IMR-90 (cell line): ENCODE measurements at regions not wholly inside any gene's neighbourhood (a gene's known extent, or its start where the extent isn't known, plus 50 kb on each side); places are given as distances from the start of the nearest gene placed in this dataset.

ENCODE experiments used
- ATAC-seq: fragments of 200-7000 bp; cut with Tn5 transposase; 2 replicates; pipeline ENCODE4 v1.9.1; 2020; ENCODE audit warnings: low read depth, mild to moderate bottlenecking, moderate library complexity
- BruUV-seq: library from RNA; stranded (reverse); fragments of 400-500 nt; replicated peaks from 2 replicates; lab custom pipeline; 2021; lab: Mats Ljungman, UMichigan
- CTCF ChIA-PET: fragments of 300-600 bp; formaldehyde crosslinking; extraction: SDS; loops from one replicate; lab custom pipeline; 2021; ENCODE audit warnings: antibody characterized with exemption; lab: Yijun Ruan, JAX
- POLR2A ChIA-PET: fragments of 300-600 bp; sonication (Branson Sonifier 250); formaldehyde crosslinking; loops from one replicate; lab custom pipeline; 2022; ENCODE audit warnings: antibody characterized with exemption; ENCODE audit not compliant: unreplicated experiment; lab: Charles Lee
- DNase-seq: peaks from one replicate; pipeline ENCODE4 v3.0.0; 2013
- H2AFZ ChIP-seq: replicated peaks from 2 replicates; pipeline ENCODE3; 2013; ENCODE audit warnings: low read length, mild to moderate bottlenecking; ENCODE audit not compliant: poor library complexity
- H2AK5ac ChIP-seq: 2 replicates; pipeline ENCODE4 v1.6.1; 2013; ENCODE audit warnings: low read depth, low read length, inconsistent platforms
- H2AK9ac ChIP-seq: replicated peaks from 2 replicates; pipeline ENCODE3; 2013; ENCODE audit warnings: mild to moderate bottlenecking, low read depth, low read length, moderate library complexity; ENCODE audit not compliant: poor library complexity
- H2BK120ac ChIP-seq: 2 replicates; pipeline ENCODE4 v1.6.1; 2013; ENCODE audit warnings: low read depth, low read length, inconsistent platforms
- H2BK15ac ChIP-seq: 3 replicates; pipeline ENCODE4 v1.6.1; 2013; ENCODE audit warnings: low read depth, low read length, inconsistent platforms
- H2BK20ac ChIP-seq: 2 replicates; pipeline ENCODE4 v1.6.1; 2013; ENCODE audit warnings: low read depth, mild to moderate bottlenecking, inconsistent platforms, low read length, moderate library complexity
- H2BK5ac ChIP-seq: 2 replicates; pipeline ENCODE4 v1.6.1; 2013; ENCODE audit warnings: mild to moderate bottlenecking, low read depth, low read length, inconsistent platforms; ENCODE audit not compliant: poor library complexity, severe bottlenecking
- H3K14ac ChIP-seq: replicated peaks from 2 replicates; pipeline ENCODE4 v1.6.1; 2013; ENCODE audit warnings: low read depth, low read length, inconsistent platforms
- H3K18ac ChIP-seq: 2 replicates; pipeline ENCODE4 v1.6.1; 2013; ENCODE audit warnings: low read depth, low read length, control low read depth
- H3K23ac ChIP-seq: 2 replicates; pipeline ENCODE4 v1.6.1; 2013; ENCODE audit warnings: low read depth, low read length, inconsistent platforms
- H3K27ac ChIP-seq: 2 replicates; pipeline ENCODE4 v1.5.1; 2013; ENCODE audit warnings: mild to moderate bottlenecking, control low read depth, low read length; ENCODE audit not compliant: insufficient read depth
- H3K27me3 ChIP-seq: 2 replicates; pipeline ENCODE4 v1.6.1; 2013; ENCODE audit warnings: low read length; ENCODE audit not compliant: control insufficient read depth, insufficient read depth
- H3K36me3 ChIP-seq: 2 replicates; pipeline ENCODE4 v1.6.1; 2013; ENCODE audit warnings: low read length, mixed read lengths; ENCODE audit not compliant: control insufficient read depth, insufficient read depth
- H3K4ac ChIP-seq: 2 replicates; pipeline ENCODE4 v1.6.1; 2013; ENCODE audit warnings: low read depth, low read length, inconsistent platforms
- H3K4me1 ChIP-seq: 2 replicates; pipeline ENCODE4 v1.6.1; 2013; ENCODE audit warnings: low read length, mixed read lengths; ENCODE audit not compliant: control insufficient read depth, insufficient read depth
- H3K4me2 ChIP-seq: 2 replicates; pipeline ENCODE4 v1.6.1; 2013; ENCODE audit warnings: low read depth, mild to moderate bottlenecking, control low read depth, low read length, moderate library complexity
- H3K4me3 ChIP-seq: 2 replicates; pipeline ENCODE4 v1.5.1; 2013; ENCODE audit warnings: low read depth, mild to moderate bottlenecking, control low read depth, low read length, moderate library complexity; ENCODE audit not compliant: insufficient read depth
- H3K56ac ChIP-seq: 2 replicates; pipeline ENCODE4 v1.6.1; 2013; ENCODE audit warnings: low read length, inconsistent platforms; ENCODE audit not compliant: insufficient read depth; ENCODE audit errors: extremely low read depth
- H3K79me1 ChIP-seq, 2 experiments: 2 replicates each; pipeline ENCODE4 v1.6.1; 2013; ENCODE audit warnings: low read length in 2 of 2, inconsistent platforms in 1 of 2, low read depth in 1 of 2
- H3K9ac ChIP-seq: 2 replicates; pipeline ENCODE4 v1.6.1; 2013; ENCODE audit warnings: low read depth, low read length, control low read depth
- H3K9me1 ChIP-seq: 2 replicates; pipeline ENCODE4 v1.6.1; 2013; ENCODE audit warnings: low read length, inconsistent platforms; ENCODE audit not compliant: insufficient read depth
- H3K9me3 ChIP-seq: 2 replicates; pipeline ENCODE4 v1.6.1; 2013; ENCODE audit warnings: low read length; ENCODE audit not compliant: control insufficient read depth, insufficient read depth
- H4K20me1 ChIP-seq: 2 replicates; pipeline ENCODE4 v1.6.1; 2013; ENCODE audit warnings: low read length, inconsistent platforms; ENCODE audit not compliant: insufficient read depth
- H4K5ac ChIP-seq: 2 replicates; pipeline ENCODE4 v1.6.1; 2013; ENCODE audit warnings: mild to moderate bottlenecking, low read depth, low read length, control low read depth
- H4K8ac ChIP-seq, 2 experiments: 2 replicates each; pipeline ENCODE4 v1.6.1; 2013; ENCODE audit warnings: low read depth in 2 of 2, low read length in 2 of 2, control low read depth in 1 of 2, inconsistent platforms in 1 of 2
- H4K91ac ChIP-seq: 2 replicates; pipeline ENCODE4 v1.6.1; 2013; ENCODE audit warnings: low read depth, low read length, inconsistent platforms; ENCODE audit not compliant: insufficient read depth
- BHLHE40 ChIP-seq: fragments of 150-350 bp; IDR thresholded peaks from 2 replicates; pipeline ENCODE4 v1.6.1; 2016; ENCODE audit warnings: mild to moderate bottlenecking, low read depth, low read length
- CEBPB ChIP-seq: IDR thresholded peaks from 2 replicates; pipeline ENCODE4 v1.6.1; 2012; ENCODE audit warnings: low read depth, low read length, improper control_type of control experiment
- CHD1 ChIP-seq: IDR thresholded peaks from 2 replicates; pipeline ENCODE4 v1.6.1; 2012; ENCODE audit warnings: low read depth, low read length, improper control_type of control experiment
- CTCF ChIP-seq: conservative IDR thresholded peaks from 2 replicates; pipeline ENCODE4 v1.5.1; 2012; ENCODE audit warnings: mild to moderate bottlenecking, low read depth, low read length, improper control_type of control experiment
- FOS ChIP-seq: fragments of 150-350 bp; IDR thresholded peaks from 2 replicates; pipeline ENCODE4 v1.6.1; 2016; ENCODE audit warnings: low read depth, low read length
- MAFK ChIP-seq: IDR thresholded peaks from 2 replicates; pipeline ENCODE4 v1.6.1; 2012; ENCODE audit warnings: low read depth, low read length, improper control_type of control experiment
- MAZ ChIP-seq: IDR thresholded peaks from 2 replicates; pipeline ENCODE4 v1.6.1; 2012; ENCODE audit warnings: low read depth, mild to moderate bottlenecking, low read length, improper control_type of control experiment, moderate library complexity, borderline replicate concordance
- MXI1 ChIP-seq: IDR thresholded peaks from 2 replicates; pipeline ENCODE4 v1.6.1; 2012; ENCODE audit warnings: low read depth, mild to moderate bottlenecking, low read length, moderate library complexity, borderline replicate concordance
- NFE2L2 ChIP-seq: fragments of 150-350 bp; IDR thresholded peaks from 2 replicates; pipeline ENCODE4 v1.6.1; 2016; ENCODE audit warnings: low read depth, mild to moderate bottlenecking, low read length
- POLR2A ChIP-seq: IDR thresholded peaks from 2 replicates; pipeline ENCODE4 v1.6.1; 2012; ENCODE audit warnings: mild to moderate bottlenecking, low read depth, low read length
- RAD21 ChIP-seq: IDR thresholded peaks from 2 replicates; pipeline ENCODE4 v1.6.1; 2012; ENCODE audit warnings: low read length, improper control_type of control experiment
- RCOR1 ChIP-seq: IDR thresholded peaks from 2 replicates; pipeline ENCODE4 v1.6.1; 2012; ENCODE audit warnings: mild to moderate bottlenecking, low read length, improper control_type of control experiment; ENCODE audit not compliant: insufficient replicate concordance
- RFX5 ChIP-seq: IDR thresholded peaks from 2 replicates; pipeline ENCODE4 v1.8.0; 2012; ENCODE audit warnings: low read depth, mild to moderate bottlenecking, low read length, moderate library complexity
- SMC3 ChIP-seq: fragments of 150-350 bp; IDR thresholded peaks from 2 replicates; pipeline ENCODE4 v1.6.1; 2016; ENCODE audit warnings: low read depth, mild to moderate bottlenecking, antibody characterized with exemption, low read length, moderate library complexity
- whole genome bisulfite sequencing, 2 experiments: methylation state at CpG; one replicate each; pipeline versions ENCODE4 v1.1.5 to v1.1.7; 2013; ENCODE audit warnings: missing lambda C conversion rate in 2 of 2; ENCODE audit not compliant: insufficient read length in 1 of 2; ENCODE audit errors: extremely low coverage in 2 of 2; 5-methylcytosine and 5-hydroxymethylcytosine counted together
- dilution Hi-C: fragments of 300-500 bp; cut with HindIII; formaldehyde crosslinking; loops from one replicate; pipeline ENCODE4 v1.14.3; 2018; ENCODE audit warnings: low sequenced_read_pairs; ENCODE audit not compliant: unreplicated experiment
- in situ Hi-C: fragments of 300-500 bp; cut with MboI; formaldehyde crosslinking; loops from 3 replicates; pipeline ENCODE4 v1.14.3; 2019; ENCODE audit warnings: low sequenced_read_pairs, inconsistent platforms, mixed read lengths
- intact Hi-C: fragments of 100-400 bp; cut with micrococcal nuclease; formaldehyde crosslinking; loops from 2 replicates; pipeline ENCODE4 v1.10.0; 2022
- TF ChIP-seq, protein P1 (sequence below): fragments of 150-350 bp; IDR thresholded peaks from 2 replicates; pipeline ENCODE4 v1.6.1; 2017; ENCODE audit warnings: mild to moderate bottlenecking, antibody characterized with exemption, low read length, low read depth
- TF ChIP-seq, protein P2 (sequence below): fragments of 150-350 bp; IDR thresholded peaks from 2 replicates; pipeline ENCODE4 v1.6.1; 2016; ENCODE audit warnings: low read depth, mild to moderate bottlenecking, low read length, moderate library complexity, borderline replicate concordance

DNA sequence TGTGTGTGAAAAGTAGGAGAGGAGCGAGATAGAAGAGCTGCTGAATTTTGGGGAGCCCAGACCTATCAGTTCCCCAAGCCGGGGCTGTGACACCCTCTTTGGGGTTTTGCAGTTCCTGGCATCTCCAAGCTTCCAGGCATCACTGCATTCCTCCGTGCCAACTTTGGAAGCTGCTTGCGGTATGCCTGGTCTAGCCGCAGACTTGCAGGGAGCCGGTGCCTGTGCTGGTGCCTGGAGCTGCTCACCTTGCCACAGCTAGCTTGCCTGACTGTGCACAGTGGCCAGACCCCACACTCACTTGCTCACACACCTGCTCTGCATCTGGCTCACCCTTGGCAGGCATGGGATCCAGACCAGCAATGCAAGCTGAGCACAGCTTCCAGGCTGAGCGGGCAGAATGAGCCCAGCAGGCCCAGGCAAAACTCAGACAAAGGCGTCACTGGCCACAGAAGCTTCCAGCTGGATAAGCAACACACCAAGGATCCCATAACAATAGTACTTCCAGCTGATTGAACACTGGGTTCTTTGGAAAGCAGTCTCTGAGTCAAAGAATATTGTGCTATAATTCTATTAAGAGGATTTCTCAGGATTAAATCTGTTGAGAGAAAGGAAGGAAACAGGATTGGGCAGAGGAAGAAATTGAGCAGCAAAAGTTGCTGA is 390.9 kb downstream of the TEX13C start:
- H3K36me3 ChIP-seq = no peaks in the 10 kb centered on the region
- H3K4me3 ChIP-seq = no peak overlapping the region
- no peaks in the 10 kb centered on the region for H4K20me1 ChIP-seq
- H3K79me1 ChIP-seq = no peaks in the 10 kb centered on the region
- H4K91ac ChIP-seq = no peak overlapping the region
- no peaks in the 10 kb centered on the region; the same call in 1 of the 2 replicates for H3K9me3 ChIP-seq
- no peak overlapping the region for H3K23ac ChIP-seq
- WGBS, 2 experiments = 29% methylated on average over 1 of the region's 8 CpGs; no CpG with 5 or more reads in 1 of the 2 experiments
- no peak overlapping the region for H2BK20ac ChIP-seq
- intact Hi-C loops (no loop called here), dilution Hi-C loops (no loop called here), in situ Hi-C loops (no loop called here)
- H3K27me3 ChIP-seq = no peaks in the 10 kb centered on the region
- no peak overlapping the region for H3K18ac ChIP-seq
- TF ChIP-seq MXI1 (no peak), RFX5 (no peak), MAZ (no peak), CTCF (no peak), MAFK (no peak), RCOR1 (no peak), FOS (no peak), BHLHE40 (no peak), POLR2A (no peak), SMC3 (no peak), CHD1 (no peak), RAD21 (no peak), NFE2L2 (no peak), CEBPB (no peak)
- TF ChIP-seq, protein P1, sequence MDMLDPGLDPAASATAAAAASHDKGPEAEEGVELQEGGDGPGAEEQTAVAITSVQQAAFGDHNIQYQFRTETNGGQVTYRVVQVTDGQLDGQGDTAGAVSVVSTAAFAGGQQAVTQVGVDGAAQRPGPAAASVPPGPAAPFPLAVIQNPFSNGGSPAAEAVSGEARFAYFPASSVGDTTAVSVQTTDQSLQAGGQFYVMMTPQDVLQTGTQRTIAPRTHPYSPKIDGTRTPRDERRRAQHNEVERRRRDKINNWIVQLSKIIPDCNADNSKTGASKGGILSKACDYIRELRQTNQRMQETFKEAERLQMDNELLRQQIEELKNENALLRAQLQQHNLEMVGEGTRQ = no peak
- TF ChIP-seq, protein P2, sequence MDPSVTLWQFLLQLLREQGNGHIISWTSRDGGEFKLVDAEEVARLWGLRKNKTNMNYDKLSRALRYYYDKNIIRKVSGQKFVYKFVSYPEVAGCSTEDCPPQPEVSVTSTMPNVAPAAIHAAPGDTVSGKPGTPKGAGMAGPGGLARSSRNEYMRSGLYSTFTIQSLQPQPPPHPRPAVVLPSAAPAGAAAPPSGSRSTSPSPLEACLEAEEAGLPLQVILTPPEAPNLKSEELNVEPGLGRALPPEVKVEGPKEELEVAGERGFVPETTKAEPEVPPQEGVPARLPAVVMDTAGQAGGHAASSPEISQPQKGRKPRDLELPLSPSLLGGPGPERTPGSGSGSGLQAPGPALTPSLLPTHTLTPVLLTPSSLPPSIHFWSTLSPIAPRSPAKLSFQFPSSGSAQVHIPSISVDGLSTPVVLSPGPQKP = no peak
- no peak overlapping the region for H3K27ac ChIP-seq
- no peak overlapping the region for H2AFZ ChIP-seq
- H2AK5ac ChIP-seq = no peak overlapping the region
- H3K4me2 ChIP-seq = no peak overlapping the region
- CTCF ChIA-PET = no interaction called here
- BruUV-seq = no TSS peak
- H4K5ac ChIP-seq = no peak overlapping the region
- POLR2A ChIA-PET = no interaction called here
- H2BK120ac ChIP-seq = no peak overlapping the region
- no peak overlapping the region for H3K14ac ChIP-seq
- H2AK9ac ChIP-seq = no peak overlapping the region
- H3K4me1 ChIP-seq = no peaks in the 10 kb centered on the region
- H2BK5ac ChIP-seq = no peak overlapping the region
- no peak for DNase-seq
- H3K4ac ChIP-seq = no peak overlapping the region
- H3K9me1 ChIP-seq = no peaks in the 10 kb centered on the region
- ATAC-seq = no peak
- H3K56ac ChIP-seq = no peak overlapping the region
- H4K8ac ChIP-seq = no peak overlapping the region
- no peak overlapping the region for H2BK15ac ChIP-seq
- H3K9ac ChIP-seq = no peak overlapping the region
